IPS-NIHi7 (cell line): ENCODE measurements at regions not wholly inside any gene's neighbourhood (a gene's known extent, or its start where the extent isn't known, plus 50 kb on each side); places are given as distances from the start of the nearest gene placed in this dataset.
A peak's percentile ranks its signal among the peaks of the same experiment; 100 is the strongest.

Experiments
- DNase-seq: peaks from one replicate; pipeline ENCODE4 v3.0.0; 2012; ENCODE audit warnings: mixed read lengths; ENCODE audit errors: extremely low spot score

DNA sequence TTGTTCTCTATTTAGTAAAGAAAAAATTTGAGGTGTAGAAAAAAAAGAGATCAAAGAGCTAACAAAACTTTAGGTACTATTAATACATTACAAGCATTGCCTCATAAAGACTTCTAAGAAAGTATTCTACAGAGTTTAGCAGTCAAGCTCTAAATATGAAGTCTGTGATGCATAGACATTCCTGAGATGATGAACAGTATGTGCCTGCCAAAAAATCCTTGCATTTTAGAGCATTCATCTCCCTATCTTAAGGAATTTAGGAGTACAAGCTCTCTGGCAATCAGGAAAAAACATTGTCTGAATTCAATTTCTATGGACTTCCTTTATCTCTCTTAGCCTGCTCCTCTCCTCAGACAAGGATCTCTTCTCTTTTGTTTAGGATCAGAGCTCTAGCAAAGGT, 202.6 kb upstream of the LRFN5 start:
- no peak for DNase-seq

DNA sequence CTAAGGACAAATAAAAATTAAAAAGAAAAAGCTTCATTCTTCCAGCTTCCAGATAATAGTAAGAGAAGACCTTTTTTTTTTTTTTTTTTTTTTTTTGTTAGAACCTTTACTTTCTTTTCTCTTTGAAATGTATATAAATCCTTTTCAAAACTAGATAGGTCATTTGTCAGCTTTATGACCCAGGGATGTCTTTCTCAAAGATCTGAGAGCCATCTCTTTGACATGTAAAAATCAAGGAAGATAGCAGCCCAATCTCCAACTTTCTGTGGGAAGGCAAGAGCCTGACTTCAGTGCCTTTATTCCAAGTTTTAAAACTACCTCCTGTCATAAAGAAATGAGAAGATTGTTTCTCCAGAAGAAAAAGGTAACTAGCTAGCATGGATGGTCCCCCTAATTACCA, 203.3 kb upstream of the LRFN5 start:
- no peak for DNase-seq

DNA sequence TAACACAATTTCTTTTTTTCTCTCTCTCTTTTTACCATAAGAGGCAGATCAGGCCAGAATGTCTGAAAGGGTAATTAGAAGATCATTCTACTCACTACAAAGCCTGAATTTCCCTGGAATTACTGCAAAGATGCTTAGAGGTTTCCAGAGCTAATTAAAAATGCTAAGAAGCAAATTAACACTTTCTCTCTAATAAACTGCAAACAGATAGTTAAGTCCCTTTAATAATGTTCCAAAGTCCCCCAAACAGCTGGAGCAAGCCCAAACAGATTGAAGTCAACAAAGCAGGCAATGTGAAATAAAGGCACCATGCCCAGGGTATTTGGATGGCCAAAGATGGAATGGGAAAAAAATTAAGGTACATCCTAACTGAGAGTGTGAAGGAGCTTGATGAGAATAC, 208.8 kb upstream of the LRFN5 start:
- DNase-seq = no peak

DNA sequence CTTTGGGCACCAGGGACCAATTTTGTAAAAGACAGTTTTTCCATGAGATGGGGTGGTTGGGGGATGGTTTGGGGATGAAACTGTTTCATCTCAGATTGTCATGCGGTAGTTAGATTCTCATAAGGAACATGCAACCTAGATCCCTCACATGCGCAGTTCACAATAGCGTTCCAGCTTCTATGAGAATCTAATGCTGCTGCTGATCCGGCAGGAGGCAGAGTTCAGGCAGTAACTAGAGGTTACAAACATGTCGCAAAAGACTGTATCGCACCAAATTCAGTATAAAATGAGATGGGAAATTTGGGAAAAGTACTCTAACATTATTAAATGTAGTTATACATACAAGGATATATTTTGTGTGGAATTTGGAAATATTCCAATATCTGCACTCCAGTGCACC, 213.2 kb upstream of the LRFN5 start:
- DNase-seq = no peak

DNA sequence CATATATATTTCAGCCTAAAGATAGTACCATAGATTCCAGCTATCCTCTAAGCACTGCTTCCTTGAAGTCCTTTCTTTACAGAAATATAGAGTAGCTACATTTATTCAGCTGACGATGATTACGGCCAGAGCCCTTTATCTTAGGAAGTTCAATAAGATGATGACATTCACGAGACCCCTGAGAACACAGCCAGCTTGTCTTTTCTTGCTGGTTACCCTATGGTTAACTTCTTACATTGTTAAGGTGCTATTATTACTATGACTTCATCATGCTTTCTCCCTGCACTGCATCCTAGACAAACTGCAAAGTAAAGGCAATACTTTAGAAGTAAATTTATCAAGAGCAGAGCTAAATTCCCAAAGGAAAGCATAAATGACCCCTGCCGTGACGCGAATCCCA, 214.4 kb upstream of the LRFN5 start:
- no peak for DNase-seq

DNA sequence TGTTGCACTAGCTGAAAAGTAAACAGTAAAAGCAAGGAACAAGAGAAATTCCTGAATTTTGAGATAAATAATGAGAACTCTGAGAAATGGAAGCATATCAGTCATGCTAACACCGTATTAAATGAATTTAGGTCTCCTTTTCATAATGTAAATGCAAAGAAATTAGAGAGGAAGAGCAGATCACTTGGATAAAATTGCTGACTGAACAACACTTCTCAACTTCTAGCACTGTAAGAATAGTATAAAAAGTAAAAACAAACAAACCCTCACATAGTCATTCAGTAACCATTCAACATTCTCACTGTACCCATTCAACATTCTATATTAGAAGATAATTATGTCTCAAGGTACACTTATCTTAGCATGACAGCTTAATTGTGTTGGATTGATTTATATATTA, 217.3 kb upstream of the LRFN5 start:
- DNase-seq = no peak

DNA sequence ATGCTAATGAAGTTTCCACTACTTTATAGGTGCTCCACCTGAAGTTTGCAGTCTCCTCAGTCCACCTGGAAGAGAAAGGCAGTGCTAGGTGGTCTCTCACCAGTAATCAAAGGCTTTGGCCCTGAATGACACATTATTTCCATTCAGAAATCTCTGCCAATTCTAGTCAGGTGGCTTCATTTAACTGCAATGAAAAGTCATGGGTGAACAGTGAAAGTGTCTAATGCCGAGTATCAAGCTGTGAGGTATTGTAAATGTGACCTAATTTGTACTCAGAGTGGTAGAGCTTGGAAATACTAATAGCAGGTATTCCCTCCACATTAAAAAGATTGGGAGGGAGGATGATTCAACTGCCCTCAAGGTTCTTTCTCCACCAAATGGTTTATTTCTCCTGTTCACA, 220.9 kb upstream of the LRFN5 start:
- DNase-seq = no peak

DNA sequence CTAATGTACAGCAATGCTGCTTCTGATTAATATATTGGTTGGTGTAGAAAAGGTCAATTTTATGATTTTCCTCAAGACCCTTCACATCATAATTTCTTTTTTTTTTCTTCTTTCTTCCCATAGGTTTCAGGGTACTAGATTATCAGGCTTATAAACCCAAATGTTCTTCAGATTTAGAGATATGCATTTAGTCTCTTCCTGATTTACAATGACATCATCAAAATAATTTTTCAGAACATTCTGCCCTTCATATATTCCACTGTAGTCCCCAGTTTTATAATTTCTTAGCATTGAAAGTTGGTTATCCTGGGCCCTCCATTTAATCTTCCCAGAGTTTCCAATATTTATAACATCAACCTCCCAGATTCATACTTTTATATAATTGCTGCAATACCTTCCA, 226.7 kb upstream of the LRFN5 start:
- DNase-seq = no peak

DNA sequence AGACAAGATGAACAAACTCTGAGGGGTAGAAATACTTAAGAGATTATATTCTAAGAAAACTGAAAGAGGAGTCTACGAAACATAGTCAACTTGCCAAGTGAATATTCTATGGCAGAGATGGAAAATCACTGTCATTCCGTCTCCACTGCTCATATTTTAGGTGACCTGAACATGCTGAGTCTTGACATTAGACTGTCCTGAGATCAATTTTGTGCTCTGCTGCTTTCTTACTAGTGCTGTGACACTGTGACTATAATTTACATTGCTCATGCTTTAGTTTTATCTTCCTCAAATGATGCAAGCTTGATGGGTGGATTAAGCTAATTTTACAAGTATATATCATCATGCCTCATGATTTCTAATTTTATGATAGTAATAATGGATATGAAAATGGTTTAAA, 228.2 kb upstream of the LRFN5 start:
- no peak for DNase-seq

DNA sequence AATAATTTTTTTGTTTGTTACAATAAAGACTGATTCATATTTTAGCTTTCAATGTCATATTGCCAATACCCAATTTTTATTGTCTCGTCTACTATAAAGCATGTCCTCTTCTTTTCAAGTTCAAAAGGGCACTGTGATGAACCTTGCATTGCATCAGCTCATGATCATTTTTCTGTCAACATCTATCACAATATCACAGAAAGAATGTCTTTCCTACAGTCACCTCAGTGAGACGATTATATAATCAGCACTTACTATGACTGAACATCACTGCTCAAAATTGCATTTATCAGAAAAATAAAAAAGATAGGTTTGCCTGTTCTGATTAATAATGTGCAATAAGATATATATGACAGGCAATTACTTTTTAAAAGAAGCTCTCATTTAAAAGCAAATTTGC, 228.7 kb upstream of the LRFN5 start:
- DNase-seq = no peak

DNA sequence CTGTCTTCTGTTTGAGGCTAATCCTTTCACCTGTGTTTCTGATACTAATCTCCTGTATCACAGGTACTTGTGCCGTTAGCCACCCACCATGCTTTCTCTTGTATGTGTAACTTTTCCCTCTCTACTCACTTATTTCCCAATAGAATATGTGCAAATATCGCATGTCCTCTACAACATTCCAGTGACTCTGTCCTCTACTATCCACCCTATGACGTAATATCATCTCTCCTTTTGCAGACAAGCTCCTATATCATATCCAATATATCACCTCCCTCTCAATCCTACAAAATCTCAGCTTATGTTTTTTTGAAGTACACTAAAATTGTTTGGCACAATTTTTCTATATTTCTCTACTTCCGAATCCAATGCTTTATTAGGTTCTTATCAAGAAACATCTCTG, 232.6 kb upstream of the LRFN5 start:
- DNase-seq = no peak

DNA sequence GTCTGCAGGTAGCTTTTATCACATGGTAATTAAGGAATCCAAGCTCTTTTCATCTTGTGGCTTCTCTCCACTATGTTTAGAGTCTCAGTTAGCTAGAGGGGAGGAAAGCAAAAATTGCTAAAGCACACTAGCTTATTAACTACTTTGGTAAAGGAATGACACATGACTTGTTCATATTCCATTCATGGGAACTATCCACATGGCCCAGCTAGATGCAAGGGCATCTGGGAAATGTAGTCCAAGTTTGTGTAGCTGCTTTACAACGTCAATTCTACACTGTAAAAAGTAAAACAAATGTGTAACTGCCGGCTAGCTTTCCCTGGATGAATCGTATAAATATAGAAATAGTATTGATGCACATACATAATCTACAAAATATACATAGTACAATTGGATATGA, 244.5 kb upstream of the LRFN5 start:
- DNase-seq = peak; percentile 13

DNA sequence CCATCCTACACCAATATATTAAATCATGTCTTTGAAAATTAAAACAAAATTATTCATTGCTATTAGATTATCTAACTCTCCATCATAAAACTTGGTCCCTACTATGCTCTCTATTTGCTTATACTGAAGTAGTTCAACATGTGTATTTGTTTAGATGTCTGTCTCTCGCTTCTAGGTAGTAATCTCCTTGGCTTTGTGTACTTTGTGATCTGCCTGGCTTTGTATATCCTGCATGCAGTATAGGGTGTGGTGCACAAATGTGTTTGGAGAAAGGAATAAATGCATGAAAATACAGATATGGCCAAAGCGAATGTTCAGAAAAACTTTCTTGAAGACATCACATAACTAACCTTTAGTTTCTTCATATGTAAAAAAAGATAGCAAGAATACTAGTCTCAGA, 246.6 kb upstream of the LRFN5 start:
- no peak for DNase-seq

DNA sequence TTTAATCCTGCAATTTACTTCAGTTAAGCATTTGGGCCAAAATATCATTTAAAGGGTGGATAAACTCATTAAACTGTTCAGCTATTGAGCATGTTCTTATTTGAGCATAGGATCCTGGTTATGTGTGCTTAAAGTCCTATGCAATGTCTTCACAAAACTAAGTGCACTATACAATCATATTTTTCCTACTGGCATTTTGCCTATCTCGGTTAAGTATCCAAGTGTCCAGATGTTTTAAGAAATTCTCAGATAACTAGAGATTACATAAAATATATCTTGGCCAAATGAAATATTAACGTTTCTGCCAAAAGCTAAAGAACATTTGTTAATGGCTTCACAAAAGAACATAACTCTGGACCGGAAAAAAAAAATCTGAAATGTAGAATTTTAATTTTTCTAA, 250.8 kb upstream of the LRFN5 start:
- no peak for DNase-seq

DNA sequence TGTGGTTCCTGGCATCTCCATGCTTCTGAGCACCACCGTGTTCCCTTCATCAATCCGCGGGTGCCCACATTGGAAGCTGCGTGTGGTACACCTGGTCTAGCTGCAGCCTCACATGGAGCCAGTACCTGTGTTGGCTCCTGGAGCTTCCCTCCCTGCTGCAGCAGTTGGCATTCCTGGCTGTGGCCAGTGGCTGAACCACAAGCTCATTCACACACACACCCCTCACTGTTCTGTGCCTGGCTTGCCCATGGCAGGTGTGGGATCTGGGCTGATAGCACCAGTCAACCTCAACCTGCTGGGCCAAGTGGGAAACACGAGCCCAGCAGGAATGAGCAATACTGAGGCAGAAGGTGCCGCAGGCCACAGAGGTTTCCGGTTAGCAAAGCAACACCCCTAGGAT, 256.2 kb upstream of the LRFN5 start:
- DNase-seq = no peak

DNA sequence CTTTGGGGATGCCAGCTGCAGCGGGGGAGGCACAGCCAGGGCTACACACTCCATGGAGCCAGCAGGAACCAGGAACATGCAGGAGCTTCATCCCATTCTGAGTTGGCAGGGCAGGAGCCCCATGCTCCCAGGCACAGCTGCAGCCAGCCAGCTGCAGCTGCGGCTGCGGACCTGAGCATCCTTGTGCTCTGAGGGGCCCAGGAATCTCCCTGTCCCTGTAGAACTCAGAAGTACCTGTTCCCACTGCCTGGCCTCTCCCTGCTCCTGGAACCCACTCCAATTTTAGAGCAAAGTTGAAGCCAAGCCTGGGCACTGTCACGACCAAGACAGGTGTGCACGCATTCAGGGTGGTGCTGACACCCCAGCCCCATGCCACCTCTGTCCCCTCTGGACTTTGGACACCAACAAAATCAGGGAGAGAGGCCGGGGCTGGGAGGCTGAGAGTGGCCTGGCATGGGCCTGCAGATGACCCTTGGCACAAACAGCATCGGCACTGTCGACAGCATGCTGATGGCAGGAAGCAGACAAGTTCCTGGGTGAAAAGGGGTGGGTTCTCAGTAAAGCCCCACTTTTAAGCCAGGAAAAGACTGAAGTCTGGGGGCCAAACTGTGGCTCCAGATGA, 257.3 kb upstream of the LRFN5 start:
- no peak for DNase-seq

DNA sequence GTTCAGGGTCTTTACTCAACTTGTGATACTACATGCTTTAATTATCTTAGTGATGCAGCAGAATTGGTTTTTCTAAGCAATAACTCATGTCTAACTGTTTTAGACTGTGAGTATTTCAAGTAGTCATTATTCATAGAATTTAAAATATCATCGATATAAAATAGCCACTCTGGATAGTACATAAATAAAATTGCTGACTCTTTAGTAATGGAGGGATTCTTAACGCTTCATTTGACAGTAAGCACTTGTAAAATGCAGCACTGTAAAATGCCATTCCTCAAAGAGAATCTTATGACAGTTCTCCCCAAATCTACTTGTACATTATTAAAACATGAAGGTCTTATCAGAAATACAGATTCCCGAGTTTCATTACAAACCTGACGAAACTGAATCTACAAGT, 262.8 kb upstream of the LRFN5 start:
- DNase-seq = no peak

DNA sequence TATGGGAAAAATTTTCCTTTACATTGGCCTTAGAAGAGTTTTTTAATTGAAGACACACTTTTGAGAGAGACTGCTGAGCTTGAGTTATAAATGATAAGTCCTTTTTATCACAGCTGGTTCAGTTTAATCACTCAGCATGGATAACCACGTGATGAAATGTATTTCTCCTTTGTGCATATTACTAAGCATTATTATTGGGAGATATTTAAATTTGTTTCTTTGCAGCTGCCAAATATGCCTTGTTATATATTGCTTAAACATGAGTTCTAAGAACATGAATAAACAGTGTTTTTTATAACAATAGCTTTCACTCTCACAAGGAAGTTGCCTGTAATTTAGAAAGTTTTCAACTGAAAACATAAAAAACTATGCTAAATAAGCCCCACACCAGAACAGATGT, 293.5 kb upstream of the LRFN5 start:
- no peak for DNase-seq

DNA sequence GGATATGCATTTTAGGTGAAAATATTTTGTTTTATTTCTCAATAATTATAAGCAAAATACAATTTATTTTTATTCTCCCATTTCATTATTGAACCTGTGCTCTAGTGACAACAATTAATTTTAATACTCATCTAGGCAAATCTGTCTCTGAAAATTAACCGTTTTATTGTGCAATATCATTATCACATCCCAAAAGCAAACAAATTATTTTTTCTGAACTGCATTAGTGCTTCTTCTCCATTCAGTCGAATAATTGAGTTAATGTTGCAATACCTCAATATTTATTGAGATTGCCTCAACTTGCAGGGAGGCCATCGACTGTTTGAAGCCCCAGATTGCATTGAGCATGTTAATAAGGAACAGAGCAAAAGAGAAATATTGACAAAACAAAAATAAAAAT, 303.2 kb upstream of the LRFN5 start:
- no peak for DNase-seq

DNA sequence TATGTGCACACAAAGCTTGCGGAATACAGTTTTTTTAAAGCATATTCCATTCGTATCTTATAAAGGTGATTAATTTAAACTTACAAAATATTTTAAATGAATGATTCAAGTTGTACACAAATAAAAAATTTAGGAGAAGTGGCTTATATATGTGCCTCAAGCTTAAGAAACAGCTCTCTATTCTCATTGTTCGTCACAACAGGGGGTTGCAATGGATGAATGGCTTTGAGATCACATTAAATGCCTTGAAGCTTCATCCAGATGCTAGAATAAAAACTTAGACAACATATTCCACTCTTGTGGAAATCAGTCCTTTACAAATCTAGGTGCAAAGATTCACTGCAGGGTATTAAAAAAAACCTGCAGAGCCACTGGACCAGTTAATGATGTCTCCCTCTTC, 303.9 kb upstream of the LRFN5 start:
- DNase-seq = no peak

DNA sequence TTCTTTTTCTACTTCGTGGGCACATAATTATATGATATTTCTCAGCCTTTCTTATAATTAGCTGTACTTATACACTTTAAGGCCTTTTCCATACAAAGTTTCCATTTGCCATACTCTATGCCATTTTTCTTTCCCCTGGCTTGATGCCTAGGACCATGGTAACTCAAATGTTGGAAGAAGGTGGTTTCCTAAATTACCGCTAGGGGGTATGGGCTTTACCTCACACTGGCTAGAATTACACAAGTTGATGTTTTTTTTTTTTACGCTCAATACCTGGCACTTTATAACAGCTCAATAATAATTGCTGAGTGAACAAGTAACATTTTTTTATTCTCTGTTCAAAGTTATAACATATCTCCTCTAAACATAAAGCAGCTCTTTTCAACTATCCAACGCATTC, 306.8 kb upstream of the LRFN5 start:
- DNase-seq = no peak

DNA sequence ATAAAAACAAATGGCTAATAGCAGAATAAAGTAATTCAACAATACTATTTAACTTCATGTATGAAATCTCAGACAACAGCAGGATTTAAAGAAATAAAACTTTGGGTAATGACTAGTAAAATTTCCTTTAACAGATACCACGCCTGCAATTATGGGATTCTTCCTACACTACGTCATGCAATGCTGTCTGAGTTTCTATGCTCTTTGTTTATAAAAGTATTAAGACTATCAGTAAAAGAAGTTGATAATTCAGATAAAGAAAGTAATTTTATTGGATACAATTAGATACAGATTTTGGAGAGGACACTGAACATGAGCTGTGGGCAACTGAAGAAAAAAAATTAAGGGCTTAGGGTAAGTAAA, 308.4 kb upstream of the LRFN5 start:
- no peak for DNase-seq

DNA sequence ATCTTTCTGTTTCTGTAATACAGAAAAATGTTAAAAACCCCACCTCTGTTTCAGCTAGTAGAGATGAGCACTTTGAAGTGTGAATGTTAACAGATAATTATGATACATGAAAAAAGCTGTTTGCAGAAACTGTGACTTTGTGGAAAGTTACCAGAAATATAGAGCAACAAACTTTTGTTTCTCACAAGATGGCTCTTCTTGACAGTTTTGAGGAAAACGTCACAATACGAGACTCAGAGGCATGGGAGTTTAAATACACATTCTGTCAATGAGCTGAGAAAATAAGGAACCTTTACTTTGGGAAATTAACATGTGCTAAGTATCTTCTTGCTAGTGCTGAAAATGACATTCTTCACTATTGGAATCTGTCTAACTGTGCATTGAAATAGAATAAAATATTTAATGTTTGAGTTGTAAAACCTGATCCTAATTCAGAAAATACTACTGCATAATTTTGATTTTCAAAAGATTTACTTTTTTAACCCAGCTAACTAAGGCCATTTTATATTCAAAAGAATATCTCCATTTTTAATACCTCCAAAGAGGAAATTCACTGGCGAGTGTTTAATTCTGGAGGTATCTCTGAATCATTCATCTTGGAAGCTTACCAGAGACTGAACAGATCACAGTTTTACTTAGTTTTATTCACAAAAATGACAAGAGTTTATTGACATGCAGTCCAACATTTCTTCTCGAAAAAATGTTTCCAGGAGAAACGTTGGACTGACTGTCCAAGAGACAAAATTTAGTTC, 308.9 kb upstream of the LRFN5 start:
- no peak for DNase-seq

DNA sequence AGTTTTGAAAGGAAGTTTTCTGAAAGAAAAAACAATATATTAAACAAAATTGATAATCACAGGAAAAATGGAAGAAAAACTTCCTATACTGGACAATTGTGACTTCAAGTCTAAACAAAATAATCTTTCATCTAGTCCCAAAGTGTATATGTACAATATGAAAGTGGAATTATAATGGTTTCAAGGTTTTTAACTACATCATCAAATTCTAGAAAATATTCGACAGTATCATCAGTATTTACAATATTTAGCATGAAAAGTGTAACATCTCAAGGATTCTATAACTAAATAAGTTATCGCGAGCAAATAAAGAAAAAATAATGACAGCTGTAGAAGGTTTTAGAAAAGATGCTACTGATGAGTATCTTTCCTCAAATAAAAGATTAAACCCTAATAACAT, 310.9 kb upstream of the LRFN5 start:
- DNase-seq = no peak
